ENCODE measurements at regions not wholly inside any gene's neighbourhood (a gene's known extent, or its start where the extent isn't known, plus 50 kb on each side); places are given as distances from the start of the nearest gene placed in this dataset.

GRCh38 chr14:106037380-106037779, 511.0 kb downstream of the TMEM121 start:
- TF ChIP-seq, protein P1, sequence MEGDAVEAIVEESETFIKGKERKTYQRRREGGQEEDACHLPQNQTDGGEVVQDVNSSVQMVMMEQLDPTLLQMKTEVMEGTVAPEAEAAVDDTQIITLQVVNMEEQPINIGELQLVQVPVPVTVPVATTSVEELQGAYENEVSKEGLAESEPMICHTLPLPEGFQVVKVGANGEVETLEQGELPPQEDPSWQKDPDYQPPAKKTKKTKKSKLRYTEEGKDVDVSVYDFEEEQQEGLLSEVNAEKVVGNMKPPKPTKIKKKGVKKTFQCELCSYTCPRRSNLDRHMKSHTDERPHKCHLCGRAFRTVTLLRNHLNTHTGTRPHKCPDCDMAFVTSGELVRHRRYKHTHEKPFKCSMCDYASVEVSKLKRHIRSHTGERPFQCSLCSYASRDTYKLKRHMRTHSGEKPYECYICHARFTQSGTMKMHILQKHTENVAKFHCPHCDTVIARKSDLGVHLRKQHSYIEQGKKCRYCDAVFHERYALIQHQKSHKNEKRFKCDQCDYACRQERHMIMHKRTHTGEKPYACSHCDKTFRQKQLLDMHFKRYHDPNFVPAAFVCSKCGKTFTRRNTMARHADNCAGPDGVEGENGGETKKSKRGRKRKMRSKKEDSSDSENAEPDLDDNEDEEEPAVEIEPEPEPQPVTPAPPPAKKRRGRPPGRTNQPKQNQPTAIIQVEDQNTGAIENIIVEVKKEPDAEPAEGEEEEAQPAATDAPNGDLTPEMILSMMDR (IDR thresholded peaks at IDR 0.05) = no peak
- no peak for TF ChIP-seq POLR2A (IDR thresholded peaks at IDR 0.05)

All from testis (tissue), 2 donors.